ENCODE measurements at regions not wholly inside any gene's neighbourhood (a gene's known extent, or its start where the extent isn't known, plus 50 kb on each side); places are given as distances from the start of the nearest gene placed in this dataset.

DNA sequence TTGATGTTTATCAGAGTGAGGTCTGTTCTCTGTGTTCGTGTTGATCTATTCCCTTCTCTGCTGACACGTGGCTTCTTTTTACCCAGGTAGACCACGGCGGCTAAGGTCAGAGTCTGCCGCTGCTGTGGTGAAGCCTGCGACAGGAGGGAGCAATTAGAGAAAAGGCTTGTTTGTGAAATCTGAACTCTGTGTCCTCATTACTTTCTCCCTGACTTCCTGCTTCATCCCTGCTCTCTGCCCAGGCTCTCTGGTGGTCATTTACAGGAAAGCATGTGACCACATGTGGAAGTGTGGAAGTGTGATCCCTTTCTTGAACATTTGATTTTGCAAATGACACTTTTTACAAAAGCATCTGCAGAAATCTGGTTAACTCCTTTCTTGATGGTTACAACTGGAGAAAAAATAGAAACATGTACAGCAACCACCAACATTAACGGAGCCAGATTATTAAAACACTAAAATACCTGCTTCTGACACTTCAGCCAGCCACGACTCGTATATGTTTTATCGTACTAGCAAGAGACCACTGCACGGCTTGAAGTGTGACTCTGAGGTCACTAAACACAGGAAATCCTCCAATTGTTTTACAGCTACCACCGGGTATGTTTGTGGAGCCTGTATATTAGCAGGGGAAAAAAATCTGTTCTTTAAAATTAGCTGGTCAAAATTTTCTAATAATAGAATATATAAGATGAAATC lies 388.6 kb upstream of the TMPO start:
- H3K9me3 ChIP-seq (ENCODE audit: control insufficient read depth, low read depth, low read length): no peaks in the 10 kb centered on the region
- no peak for DNase-seq (ENCODE audit: low read depth, low spot score)
- no peaks in the 10 kb centered on the region for H3K9me1 ChIP-seq (ENCODE audit: control insufficient read depth, extremely low read depth, insufficient read depth, low read length)
- no peaks in the 10 kb centered on the region for H3K27me3 ChIP-seq (ENCODE audit: control insufficient read depth, extremely low read depth, insufficient read depth, low read length)
- H3K9ac ChIP-seq (ENCODE audit: control insufficient read depth, extremely low read depth, insufficient read depth, low read length): no peak overlapping the region
- H3K4me2 ChIP-seq (ENCODE audit: control insufficient read depth, extremely low read depth, insufficient read depth, low read depth, low read length): no peak overlapping the region
- H3K4me3 ChIP-seq (ENCODE audit: control insufficient read depth in 2 of 3, extremely low read depth in 1 of 3, insufficient read depth in 2 of 3, low read depth in 1 of 3, low read length in 3 of 3): no peak overlapping the region
- H3K4me1 ChIP-seq (ENCODE audit: control insufficient read depth, extremely low read depth, insufficient read depth, low read length): no peaks in the 10 kb centered on the region
- no peaks in the 10 kb centered on the region for H4K20me1 ChIP-seq (ENCODE audit: control insufficient read depth, extremely low read depth, insufficient read depth, low read length)
- TF ChIP-seq, protein P1, sequence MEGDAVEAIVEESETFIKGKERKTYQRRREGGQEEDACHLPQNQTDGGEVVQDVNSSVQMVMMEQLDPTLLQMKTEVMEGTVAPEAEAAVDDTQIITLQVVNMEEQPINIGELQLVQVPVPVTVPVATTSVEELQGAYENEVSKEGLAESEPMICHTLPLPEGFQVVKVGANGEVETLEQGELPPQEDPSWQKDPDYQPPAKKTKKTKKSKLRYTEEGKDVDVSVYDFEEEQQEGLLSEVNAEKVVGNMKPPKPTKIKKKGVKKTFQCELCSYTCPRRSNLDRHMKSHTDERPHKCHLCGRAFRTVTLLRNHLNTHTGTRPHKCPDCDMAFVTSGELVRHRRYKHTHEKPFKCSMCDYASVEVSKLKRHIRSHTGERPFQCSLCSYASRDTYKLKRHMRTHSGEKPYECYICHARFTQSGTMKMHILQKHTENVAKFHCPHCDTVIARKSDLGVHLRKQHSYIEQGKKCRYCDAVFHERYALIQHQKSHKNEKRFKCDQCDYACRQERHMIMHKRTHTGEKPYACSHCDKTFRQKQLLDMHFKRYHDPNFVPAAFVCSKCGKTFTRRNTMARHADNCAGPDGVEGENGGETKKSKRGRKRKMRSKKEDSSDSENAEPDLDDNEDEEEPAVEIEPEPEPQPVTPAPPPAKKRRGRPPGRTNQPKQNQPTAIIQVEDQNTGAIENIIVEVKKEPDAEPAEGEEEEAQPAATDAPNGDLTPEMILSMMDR (optimal IDR thresholded peaks at IDR 0.05 in 1 of 3, IDR thresholded peaks at IDR 0.05 in 1 of 3, conservative IDR thresholded peaks at IDR 0.05 in 1 of 3; ENCODE audit: extremely low read depth in 1 of 3, insufficient read depth in 2 of 3, low read length in 3 of 3): no peak
- TF ChIP-seq EZH2 (IDR thresholded peaks at IDR 0.05; ENCODE audit: low read length): no peak
- FAIRE-seq: no peak
- no peak overlapping the region for H3K27ac ChIP-seq (ENCODE audit: control insufficient read depth, insufficient read depth, low read length)
- no peaks in the 10 kb centered on the region for H3K79me2 ChIP-seq (ENCODE audit: control insufficient read depth, insufficient read depth, low read length)
- no peaks in the 10 kb centered on the region for H3K36me3 ChIP-seq (ENCODE audit: control insufficient read depth in 2 of 2, extremely low read depth in 1 of 2, insufficient read depth in 2 of 2, low read length in 2 of 2)
- H2AFZ ChIP-seq (ENCODE audit: control insufficient read depth, low read length): no peak overlapping the region
- dilution Hi-C loops (cut with MboI; ENCODE audit: extremely low pct_ligation_motif_present, low sequenced_read_pairs): no loop called here

DNA sequence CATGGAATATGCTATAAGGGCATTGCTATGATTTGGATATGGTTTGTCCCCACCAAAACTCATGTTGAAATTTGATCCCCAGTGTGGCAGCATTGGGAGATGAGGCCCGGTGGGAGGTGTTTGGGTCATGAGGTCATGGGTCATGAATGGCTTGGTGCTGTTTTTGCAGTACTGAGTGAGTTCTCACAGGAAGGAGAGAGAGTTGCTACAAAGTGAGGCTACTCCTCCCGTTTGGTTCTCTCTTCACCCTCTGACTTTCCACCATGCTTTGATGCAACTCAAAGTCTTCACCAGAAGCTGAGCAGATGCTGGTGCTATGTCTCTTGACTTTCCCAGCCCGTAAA lies 388.1 kb upstream of the TMPO start:
- Histone ChIP-seq H2AFZ (ENCODE audit: control insufficient read depth, low read length) (no peak overlapping the region), H3K27ac (ENCODE audit: control insufficient read depth, insufficient read depth, low read length) (no peak overlapping the region), H3K9me1 (ENCODE audit: control insufficient read depth, extremely low read depth, insufficient read depth, low read length) (no peaks in the 10 kb centered on the region), H3K36me3 (ENCODE audit: control insufficient read depth in 2 of 2, extremely low read depth in 1 of 2, insufficient read depth in 2 of 2, low read length in 2 of 2) (no peaks in the 10 kb centered on the region), H3K9me3 (ENCODE audit: control insufficient read depth, low read depth, low read length) (no peaks in the 10 kb centered on the region), H3K79me2 (ENCODE audit: control insufficient read depth, insufficient read depth, low read length) (no peaks in the 10 kb centered on the region), H3K4me3 (ENCODE audit: control insufficient read depth in 2 of 3, extremely low read depth in 1 of 3, insufficient read depth in 2 of 3, low read depth in 1 of 3, low read length in 3 of 3) (no peak overlapping the region), H3K9ac (ENCODE audit: control insufficient read depth, extremely low read depth, insufficient read depth, low read length) (no peak overlapping the region), H4K20me1 (ENCODE audit: control insufficient read depth, extremely low read depth, insufficient read depth, low read length) (no peaks in the 10 kb centered on the region), H3K27me3 (ENCODE audit: control insufficient read depth, extremely low read depth, insufficient read depth, low read length) (no peaks in the 10 kb centered on the region), H3K4me2 (ENCODE audit: control insufficient read depth, extremely low read depth, insufficient read depth, low read depth, low read length) (no peak overlapping the region), H3K4me1 (ENCODE audit: control insufficient read depth, extremely low read depth, insufficient read depth, low read length) (no peaks in the 10 kb centered on the region)
- dilution Hi-C loops (cut with MboI; ENCODE audit: extremely low pct_ligation_motif_present, low sequenced_read_pairs): no loop called here
- TF ChIP-seq EZH2 (IDR thresholded peaks at IDR 0.05; ENCODE audit: low read length): no peak
- TF ChIP-seq, protein P1 (optimal IDR thresholded peaks at IDR 0.05 in 1 of 3, IDR thresholded peaks at IDR 0.05 in 1 of 3, conservative IDR thresholded peaks at IDR 0.05 in 1 of 3; ENCODE audit: extremely low read depth in 1 of 3, insufficient read depth in 2 of 3, low read length in 3 of 3): no peak
- no peak for FAIRE-seq
- no peak for DNase-seq (ENCODE audit: low read depth, low spot score)

Data from keratinocyte (primary cell).